HG03139 (cell line): ENCODE measurements at regions not wholly inside any gene's neighbourhood (a gene's known extent, or its start where the extent isn't known, plus 50 kb on each side); places are given as distances from the start of the nearest gene placed in this dataset.
"Not testable (repeated sequence)": the region's sequence is repeated elsewhere in the genome, so short reads cannot be mapped to it uniquely, and the experiment has no call there.

Experiments used
- ATAC-seq: cut with Tn5 transposase; IDR thresholded peaks from one replicate; pipeline ENCODE4 v1.9.1; 2021; ENCODE audit not compliant: unreplicated experiment

DNA sequence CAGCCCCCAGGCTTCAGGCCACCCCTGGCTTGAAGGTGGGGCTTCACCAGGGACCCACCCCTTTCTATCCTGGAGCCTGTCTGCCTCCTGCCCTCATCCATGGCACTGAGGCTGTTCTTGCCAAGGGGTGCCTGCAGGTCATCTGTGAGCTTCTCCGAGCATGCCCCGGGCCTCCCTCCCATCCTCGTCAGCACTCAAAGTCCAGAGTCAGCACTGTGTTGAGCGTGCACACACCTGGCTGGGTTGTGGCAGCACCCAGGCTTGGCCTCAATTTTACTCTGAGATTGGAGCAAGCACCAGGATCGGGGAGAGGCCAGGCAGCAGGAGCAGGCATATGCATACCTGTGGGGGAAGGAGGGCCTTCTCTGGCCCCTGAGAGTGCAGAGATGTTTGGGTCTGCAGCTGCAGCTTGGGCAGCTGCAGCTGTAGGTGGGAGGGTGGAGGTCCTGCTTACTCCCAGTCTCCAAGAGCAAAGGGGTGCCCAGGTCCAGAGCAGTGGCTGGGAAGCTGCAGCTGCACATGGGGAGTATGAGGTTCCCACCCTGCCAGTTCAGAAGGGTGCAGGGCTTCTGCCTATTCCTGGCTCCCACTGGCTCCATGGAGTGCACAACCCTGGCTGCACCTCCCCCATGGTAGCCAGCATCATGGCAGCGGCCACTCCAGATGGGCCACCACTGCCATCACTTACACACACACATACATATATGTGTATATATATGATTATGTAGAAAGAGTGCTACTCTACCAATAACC lies 488.7 kb downstream of the JRKL start:
- ATAC-seq = no peak

- not testable (repeated sequence) for ATAC-seq
These were observed 492.8 kb downstream of the JRKL start for GRCh38 chr11:96882622-96883021.

DNA sequence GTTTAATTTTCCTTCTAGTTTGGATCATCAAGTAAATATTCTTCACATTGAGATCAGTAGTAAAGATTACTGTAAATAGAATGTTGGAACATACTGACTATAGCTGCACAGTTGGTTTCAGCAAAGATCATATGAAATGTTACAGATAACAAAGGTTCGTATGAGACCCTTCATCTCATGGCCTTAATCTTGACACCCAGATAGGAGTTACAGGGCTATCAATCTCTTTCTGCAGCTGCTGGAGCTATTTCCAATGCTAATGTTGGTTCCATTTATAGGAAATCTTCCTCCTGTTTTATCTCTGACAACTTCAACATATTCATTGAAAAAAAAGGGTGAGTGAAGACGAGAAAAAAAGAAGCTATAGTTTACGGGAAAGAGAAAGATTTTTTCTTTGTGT lies 495.6 kb downstream of the JRKL start:
- no peak for ATAC-seq

- ATAC-seq = no peak
These were observed 496.1 kb downstream of the JRKL start for GRCh38 chr11:96885912-96886311.

DNA sequence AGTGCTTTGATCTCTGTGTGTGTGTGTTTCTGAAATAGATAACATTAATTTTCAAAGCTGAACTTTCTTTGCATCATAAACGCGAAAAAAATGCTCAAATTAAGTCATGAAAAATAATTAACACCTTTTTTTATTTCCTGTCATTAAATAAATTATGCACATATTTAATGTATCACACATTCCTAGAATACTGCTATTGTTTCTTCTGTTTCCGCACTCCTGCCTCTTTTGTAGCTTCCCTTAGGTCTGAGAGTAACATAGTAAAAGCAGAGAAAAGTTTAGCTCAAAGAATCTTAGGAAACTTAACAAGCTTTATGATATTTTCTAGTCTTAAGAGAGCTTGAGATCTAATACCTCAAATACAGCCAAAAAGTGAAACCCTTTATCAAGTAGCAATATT lies 504.2 kb downstream of the JRKL start:
- no peak for ATAC-seq

DNA sequence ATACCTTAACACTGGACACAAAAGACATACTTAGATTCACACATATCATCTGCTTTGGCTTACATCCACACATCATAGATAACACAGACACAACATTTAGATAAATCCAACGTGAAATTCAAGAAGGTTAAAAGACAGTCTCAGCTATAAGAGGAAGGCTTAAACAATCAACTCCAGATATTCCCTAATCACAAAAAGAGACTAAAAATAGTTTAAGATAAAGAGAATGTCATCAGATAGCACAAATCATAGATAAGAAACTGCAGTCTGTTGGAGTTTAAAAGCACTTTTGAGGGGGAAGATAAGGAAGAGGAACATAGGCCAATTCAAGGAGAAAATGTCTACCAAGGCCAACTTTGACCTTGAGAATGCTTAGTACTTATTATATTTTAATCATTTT lies 504.8 kb downstream of the JRKL start:
- ATAC-seq = no peak

DNA sequence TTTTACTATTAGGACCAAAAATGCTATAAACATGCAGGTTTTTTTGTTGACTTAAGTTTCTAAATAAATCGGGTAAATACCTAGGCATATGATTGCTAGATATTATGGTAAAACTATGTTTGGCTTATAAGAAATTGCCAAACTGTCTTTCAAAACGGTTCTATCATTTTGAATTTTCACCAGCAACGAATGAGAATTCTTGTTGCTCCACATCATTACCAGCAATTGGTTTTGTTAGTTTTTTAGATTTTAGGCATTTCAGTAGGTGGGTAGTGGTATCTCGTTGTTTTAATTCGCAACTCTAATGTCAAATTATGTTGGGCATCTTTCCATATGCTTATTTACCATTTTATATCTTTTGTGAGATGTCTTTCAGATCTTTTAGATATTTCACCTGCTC lies 510.2 kb downstream of the JRKL start:
- ATAC-seq = no peak

GRCh38 chr11:96905143-96905542 lies 515.3 kb downstream of the JRKL start:
- ATAC-seq = no peak

GRCh38 chr11:96905663-96906062 lies 515.9 kb downstream of the JRKL start:
- ATAC-seq = no peak

- ATAC-seq = no peak
These were observed 516.7 kb downstream of the JRKL start for GRCh38 chr11:96906476-96906875.

DNA sequence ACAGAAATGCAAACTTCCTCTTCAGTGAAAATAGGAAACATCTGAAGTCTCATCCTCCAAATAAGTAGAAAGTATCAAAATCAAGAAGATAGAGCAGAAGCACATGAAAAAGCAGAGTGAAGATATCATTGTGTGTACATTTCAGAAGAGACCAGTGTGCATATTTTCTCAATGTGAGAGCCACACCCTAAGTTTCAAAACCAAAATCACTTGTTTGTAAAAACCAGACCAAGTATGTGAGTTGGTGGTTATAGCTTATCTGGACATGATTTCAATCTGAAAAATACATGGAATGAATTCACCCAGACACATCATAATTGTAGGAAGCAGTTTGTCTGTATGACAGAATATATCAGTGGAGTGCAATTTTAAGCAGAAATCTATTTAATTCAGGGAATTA lies 536.0 kb downstream of the JRKL start:
- ATAC-seq = no peak

DNA sequence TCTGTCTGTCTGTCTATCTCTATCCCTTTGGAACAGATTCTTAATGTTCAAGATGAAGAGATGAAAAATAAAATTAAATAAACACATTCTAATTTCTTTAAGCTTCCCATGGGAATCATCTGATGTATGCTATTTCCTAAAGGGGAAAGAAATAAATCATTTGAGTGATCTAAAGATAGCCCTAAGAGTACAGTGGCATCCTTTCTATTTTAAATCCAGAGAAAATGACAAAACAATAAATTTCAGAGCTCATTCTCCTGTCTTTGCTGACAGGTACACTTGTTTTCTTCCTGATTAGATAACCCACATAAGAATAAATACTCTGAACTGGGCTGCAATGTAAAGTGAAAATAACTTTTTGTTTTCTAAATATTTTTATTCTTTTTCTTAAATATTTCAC lies 550.4 kb downstream of the JRKL start:
- ATAC-seq = no peak

GRCh38 chr11:96942855-96943254 lies 553.0 kb downstream of the JRKL start:
- no peak for ATAC-seq

GRCh38 chr11:96943970-96944369 lies 554.2 kb downstream of the JRKL start:
- ATAC-seq = no peak

- ATAC-seq = no peak
These were observed 558.3 kb downstream of the JRKL start for GRCh38 chr11:96948066-96948465.

GRCh38 chr11:96949464-96949863 lies 559.7 kb downstream of the JRKL start:
- ATAC-seq = no peak

GRCh38 chr11:96954587-96955242 lies 564.9 kb downstream of the JRKL start:
- no peak for ATAC-seq

- ATAC-seq = no peak
These were observed 570.7 kb downstream of the JRKL start for GRCh38 chr11:96960476-96960875.

- ATAC-seq = no peak
These were observed 571.1 kb downstream of the JRKL start for GRCh38 chr11:96960926-96961325.

GRCh38 chr11:96961931-96962330 lies 572.1 kb downstream of the JRKL start:
- no peak for ATAC-seq

DNA sequence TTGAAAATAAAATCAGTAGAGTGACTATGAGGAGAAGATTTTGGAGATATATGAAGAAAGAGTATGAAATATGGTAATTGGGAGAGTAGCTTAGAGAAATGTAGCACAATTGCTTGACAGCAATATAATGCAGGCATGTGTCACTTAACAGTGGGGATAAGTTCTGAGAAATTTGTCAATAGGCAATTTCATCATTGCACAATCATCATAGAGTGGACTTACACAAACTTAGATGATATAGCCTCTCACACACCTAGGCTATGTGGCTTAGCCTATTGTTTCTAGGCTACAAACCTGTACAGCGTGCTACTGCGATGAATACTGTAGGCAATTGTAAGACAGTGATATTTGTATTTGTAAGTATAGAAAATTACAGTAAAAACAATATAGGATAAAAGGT lies 573.6 kb downstream of the JRKL start:
- ATAC-seq = no peak

GRCh38 chr11:96964661-96965060 lies 574.8 kb downstream of the JRKL start:
- ATAC-seq = no peak

GRCh38 chr11:96967616-96968015 lies 577.8 kb downstream of the JRKL start:
- ATAC-seq = no peak
